ENCODE measurements at regions not wholly inside any gene's neighbourhood (a gene's known extent, or its start where the extent isn't known, plus 50 kb on each side); places are given as distances from the start of the nearest gene placed in this dataset.

- TF ChIP-seq CTCF (IDR thresholded peaks at IDR 0.05; ENCODE audit: insufficient read depth, low read length, poor library complexity, severe bottlenecking) (no peak), EZH2phosphoT487 (conservative IDR thresholded peaks at IDR 0.05; ENCODE audit: low read length) (no peak)
Measured at GRCh38 chr2:76075126-76075525, 364.4 kb upstream of the GCFC2 start.
